Spleen (tissue), 7 donors: ENCODE measurements at regions not wholly inside any gene's neighbourhood (a gene's known extent, or its start where the extent isn't known, plus 50 kb on each side); places are given as distances from the start of the nearest gene placed in this dataset.

ENCODE experiments used
- CTCF ChIP-seq, 11 experiments: fragments of 200-600 bp in 7 of 11; fragments of 450-650 bp in 4 of 11; sonication (generic) in 4 of 11; IDR thresholded peaks in 8 of 11; conservative IDR thresholded peaks in 3 of 11; 1 replicate in 7 of 11; 2 replicates in 4 of 11; pipeline versions ENCODE4 v1.4.0 to v1.8.0; 2016 to 2021; ENCODE audit warnings: antibody characterized with exemption in 11 of 11, inconsistent platforms in 4 of 11, mild to moderate bottlenecking in 1 of 11
- POLR2A ChIP-seq, 3 donors: fragments of 450-650 bp; IDR thresholded peaks; one replicate each; pipeline ENCODE4 v1.5.1; 2017; ENCODE audit warnings: antibody characterized with exemption in 3 of 3, mild to moderate bottlenecking in 1 of 3
- POLR2AphosphoS5 ChIP-seq, 3 donors: sonication (generic); formaldehyde crosslinking; IDR thresholded peaks; one replicate each; pipeline ENCODE4 v1.5.1; 2017; ENCODE audit warnings: antibody characterized with exemption in 3 of 3
- donor health status: DM: no; HTN: no; CAD: no; lungs with moderate emphysema.
- donor health status: DM: no; HTN: no; CAD: no.
- donor health status: DM: no; HTN: no; CAD: no.

- TF ChIP-seq CTCF (IDR thresholded peaks at IDR 0.05 in 8 of 11, conservative IDR thresholded peaks at IDR 0.05 in 3 of 11) (no peak), POLR2AphosphoS5 (IDR thresholded peaks at IDR 0.05) (no peak), POLR2A (IDR thresholded peaks at IDR 0.05) (no peak)
These were observed 270.4 kb downstream of the ZBBX start for GRCh38 chr3:167109746-167110145.
